ENCODE measurements at regions not wholly inside any gene's neighbourhood (a gene's known extent, or its start where the extent isn't known, plus 50 kb on each side); places are given as distances from the start of the nearest gene placed in this dataset.
"Not testable (repeated sequence)": the region's sequence is repeated elsewhere in the genome, so short reads cannot be mapped to it uniquely, and the experiment has no call there.

DNA sequence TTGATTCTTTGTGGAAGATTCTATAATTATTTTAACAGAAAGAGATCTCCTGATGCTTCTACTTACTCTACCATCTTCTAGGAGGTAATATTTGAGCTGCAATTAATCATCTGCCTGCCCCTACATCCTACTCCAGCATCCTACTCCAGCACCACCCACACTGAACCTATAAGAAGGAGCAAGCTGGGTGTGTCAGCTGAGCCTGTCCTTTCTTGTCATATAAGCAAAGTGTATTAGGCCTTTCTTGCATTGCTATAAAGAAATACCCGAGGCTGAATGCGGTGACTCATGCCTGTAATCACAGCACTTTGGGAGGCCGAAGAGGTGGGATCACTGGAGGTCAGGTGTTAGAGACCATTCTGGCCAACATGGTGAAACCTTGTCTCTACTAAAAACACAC, 84.2 kb upstream of the ARG1 start:
- intact Hi-C loops (cut with micrococcal nuclease): no loop called here
- H3K4me1 Mint-ChIP-seq (ENCODE audit: low read depth): no peaks in the 10 kb centered on the region
- no peaks in the 10 kb centered on the region for H3K9me3 Mint-ChIP-seq
- no peaks in the 10 kb centered on the region for H3K36me3 Mint-ChIP-seq (ENCODE audit: low read depth)
- no peaks in the 10 kb centered on the region for H3K27me3 Mint-ChIP-seq (ENCODE audit: low read depth)
- no peak overlapping the region for H3K27ac Mint-ChIP-seq
- DNase-seq (ENCODE audit: low spot score): no peak
- H3K4me3 Mint-ChIP-seq (ENCODE audit: low read depth): no peak overlapping the region

DNA sequence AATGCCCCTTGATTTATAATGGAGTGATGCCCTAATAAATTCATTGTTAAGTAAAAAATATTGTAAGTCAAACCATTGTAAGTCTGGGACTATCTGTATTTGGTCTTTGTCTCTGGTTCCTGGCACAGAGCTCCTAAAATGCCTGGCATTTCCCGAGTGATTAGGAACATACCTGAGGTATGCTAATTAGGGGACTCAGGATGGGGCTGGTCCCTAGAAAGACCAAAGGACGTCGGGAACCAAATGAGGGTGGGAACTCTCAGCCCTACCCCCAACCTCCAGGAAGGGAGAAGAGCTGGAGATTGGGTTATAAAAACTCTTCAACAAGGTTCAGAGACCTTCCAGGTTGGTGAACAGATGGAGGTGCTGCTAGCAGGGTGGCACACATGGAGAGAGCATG, 82.6 kb upstream of the ARG1 start:
- peaks cover under 1% of the 10 kb centered on the region for H3K27me3 Mint-ChIP-seq (ENCODE audit: low read depth)
- intact Hi-C loops (cut with micrococcal nuclease): no loop called here
- no peaks in the 10 kb centered on the region for H3K4me1 Mint-ChIP-seq (ENCODE audit: low read depth)
- no peak overlapping the region for H3K27ac Mint-ChIP-seq
- no peak for DNase-seq (ENCODE audit: low spot score)
- H3K36me3 Mint-ChIP-seq (ENCODE audit: low read depth): no peaks in the 10 kb centered on the region
- no peak overlapping the region for H3K4me3 Mint-ChIP-seq (ENCODE audit: low read depth)
- H3K9me3 Mint-ChIP-seq: no peaks in the 10 kb centered on the region

DNA sequence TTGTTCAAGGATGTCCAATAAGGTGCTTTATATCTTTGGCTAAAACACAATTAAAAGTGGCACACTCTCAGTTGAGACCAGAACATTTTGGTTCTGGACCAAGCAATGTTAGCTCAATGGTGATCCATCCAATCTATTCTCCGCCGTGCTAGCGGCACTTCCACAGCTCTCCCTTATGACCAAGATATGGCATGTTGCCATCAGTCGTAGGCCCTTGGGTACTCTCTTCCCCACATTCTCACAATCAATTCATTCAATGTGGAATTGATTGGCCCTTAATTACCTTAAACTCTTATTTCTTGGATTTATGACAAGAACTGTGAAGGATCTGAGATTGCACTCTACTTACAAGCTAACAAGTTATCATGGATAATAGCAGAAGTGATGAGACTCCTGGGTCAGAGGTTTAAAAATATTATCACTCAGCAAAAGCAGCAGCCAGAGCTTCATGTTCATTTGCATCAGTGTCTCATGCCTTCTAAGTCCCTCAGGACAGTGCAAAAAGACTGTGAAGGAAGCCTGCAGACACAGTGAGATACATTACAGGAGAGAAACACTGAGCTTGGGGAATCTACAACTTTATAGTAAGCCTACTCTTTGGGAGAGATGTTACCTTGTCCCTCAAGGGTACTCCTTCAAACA, 80.0 kb upstream of the ARG1 start:
- H3K27ac Mint-ChIP-seq: no peak overlapping the region
- intact Hi-C loops (cut with micrococcal nuclease): no loop called here
- no peaks in the 10 kb centered on the region for H3K36me3 Mint-ChIP-seq (ENCODE audit: low read depth)
- H3K4me3 Mint-ChIP-seq (ENCODE audit: low read depth): no peak overlapping the region
- H3K4me1 Mint-ChIP-seq (ENCODE audit: low read depth): no peaks in the 10 kb centered on the region
- peaks cover 2% of the 10 kb centered on the region for H3K27me3 Mint-ChIP-seq (ENCODE audit: low read depth)
- H3K9me3 Mint-ChIP-seq: no peaks in the 10 kb centered on the region
- DNase-seq (ENCODE audit: low spot score): no peak

DNA sequence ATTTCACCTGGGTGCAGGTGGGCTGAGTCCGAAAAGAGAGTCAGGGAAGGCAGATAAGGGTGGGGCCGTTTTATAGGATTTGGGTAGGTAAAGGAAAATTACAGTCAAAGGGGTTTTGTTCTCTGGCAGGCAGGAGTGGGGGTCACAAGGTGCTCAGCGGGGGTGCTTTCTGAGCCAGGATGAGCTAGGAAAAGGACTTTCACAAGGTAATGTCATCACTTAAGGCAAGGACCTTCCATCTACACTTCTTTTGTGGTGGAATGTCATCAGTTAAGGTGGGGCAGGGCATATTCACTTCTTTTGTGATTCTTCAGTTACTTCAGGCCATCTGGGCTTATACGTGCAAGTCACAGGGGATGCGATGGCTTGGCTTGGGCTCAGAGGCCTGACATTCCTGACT, 68.6 kb upstream of the ARG1 start:
- H3K27ac Mint-ChIP-seq; H3K9me3 Mint-ChIP-seq; H3K4me3 Mint-ChIP-seq (ENCODE audit: low read depth); H3K4me1 Mint-ChIP-seq (ENCODE audit: low read depth); H3K36me3 Mint-ChIP-seq (ENCODE audit: low read depth); DNase-seq (ENCODE audit: low spot score); H3K27me3 Mint-ChIP-seq (ENCODE audit: low read depth); intact Hi-C loops (cut with micrococcal nuclease): not testable (repeated sequence)

DNA sequence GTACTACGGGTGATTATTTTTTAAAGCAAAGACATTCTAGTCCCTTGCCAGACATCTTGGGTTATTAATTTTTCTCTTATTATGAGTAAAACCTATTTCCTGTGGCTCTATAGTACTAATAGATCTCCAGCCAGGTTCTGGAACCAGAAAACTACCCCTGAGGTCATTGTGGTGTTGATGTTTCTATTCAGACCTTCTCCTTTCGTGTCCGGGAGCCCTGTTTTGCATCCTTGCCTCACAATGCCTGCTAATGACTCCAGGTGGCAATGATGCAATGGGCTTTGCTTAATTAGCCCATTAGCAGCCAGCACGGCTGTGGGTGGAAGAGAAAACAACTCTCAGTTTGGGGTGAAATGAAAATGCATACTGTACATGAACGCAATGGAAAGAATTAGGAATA, 62.9 kb upstream of the ARG1 start:
- no peak overlapping the region for H3K27ac Mint-ChIP-seq
- H3K36me3 Mint-ChIP-seq (ENCODE audit: low read depth): no peaks in the 10 kb centered on the region

DNA sequence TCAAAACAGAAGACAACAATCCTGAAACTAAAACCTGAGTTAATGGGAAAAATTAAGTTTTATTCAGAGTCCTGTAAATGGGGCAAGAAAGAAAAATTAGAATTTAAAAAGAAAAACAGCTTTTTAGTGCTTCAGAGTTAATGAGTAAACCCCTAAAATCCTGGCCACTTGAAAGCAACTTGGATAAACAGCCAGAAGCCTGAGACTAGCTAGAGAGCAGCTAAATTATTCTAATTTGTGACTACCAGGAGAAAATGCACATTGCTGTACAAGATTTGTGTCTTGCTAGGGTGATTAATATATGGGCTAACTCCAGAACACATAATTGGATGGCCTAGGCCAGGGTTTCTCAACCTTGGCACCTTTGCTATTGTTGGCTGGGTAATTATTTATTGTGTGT, 62.4 kb upstream of the ARG1 start:
- H3K27ac Mint-ChIP-seq: no peak overlapping the region
- H3K27me3 Mint-ChIP-seq (ENCODE audit: low read depth): no peaks in the 10 kb centered on the region
- no peaks in the 10 kb centered on the region for H3K9me3 Mint-ChIP-seq
- no peak overlapping the region for H3K4me3 Mint-ChIP-seq (ENCODE audit: low read depth)
- H3K4me1 Mint-ChIP-seq (ENCODE audit: low read depth): no peaks in the 10 kb centered on the region
- no peaks in the 10 kb centered on the region for H3K36me3 Mint-ChIP-seq (ENCODE audit: low read depth)
- no peak for DNase-seq (ENCODE audit: low spot score)
- intact Hi-C loops (cut with micrococcal nuclease): no loop called here

More for the DNA sequence above, 62.9 kb upstream of the ARG1 start:
- intact Hi-C loops (cut with micrococcal nuclease): no loop called here
- no peak for DNase-seq (ENCODE audit: low spot score)
- no peaks in the 10 kb centered on the region for H3K9me3 Mint-ChIP-seq
- no peaks in the 10 kb centered on the region for H3K27me3 Mint-ChIP-seq (ENCODE audit: low read depth)
- no peaks in the 10 kb centered on the region for H3K4me1 Mint-ChIP-seq (ENCODE audit: low read depth)
- no peak overlapping the region for H3K4me3 Mint-ChIP-seq (ENCODE audit: low read depth)

DNA sequence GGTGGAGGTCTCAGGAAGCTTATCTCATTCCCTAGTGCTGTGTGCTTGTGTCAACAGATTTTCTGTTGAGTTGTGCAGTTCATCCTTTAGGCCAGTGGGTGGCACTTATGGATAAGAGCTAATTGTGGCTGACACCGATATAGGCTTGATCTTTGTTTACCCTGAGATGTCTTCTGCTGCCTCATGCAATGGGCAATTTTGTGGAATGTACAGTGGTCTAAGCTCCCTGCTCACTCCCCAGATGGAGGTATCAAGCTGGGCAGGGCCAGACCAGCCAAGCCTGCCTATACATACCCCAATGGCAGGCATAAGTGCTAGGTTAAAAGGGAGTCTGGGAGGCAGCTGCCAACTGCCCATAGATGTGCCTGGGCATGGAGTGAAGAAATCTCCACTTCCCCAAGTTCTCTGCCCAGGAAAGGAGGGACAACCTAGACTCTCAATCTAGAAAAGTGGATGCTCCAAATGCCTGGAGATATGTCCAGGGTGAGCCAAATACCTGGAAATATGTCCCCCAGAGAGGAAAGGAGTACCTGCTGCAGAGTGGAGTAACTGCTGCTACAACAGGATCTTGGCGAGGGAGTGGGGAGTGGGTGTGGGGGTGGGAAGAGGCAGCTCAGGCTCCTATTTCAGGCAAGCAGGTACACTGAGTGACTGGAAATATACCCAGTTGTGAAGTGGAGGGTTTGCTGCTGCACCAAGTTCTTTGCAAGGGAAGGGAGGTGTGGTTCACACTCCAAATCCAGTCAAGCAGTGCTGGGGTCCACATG, 53.2 kb upstream of the ARG1 start:
- Mint-ChIP-seq H3K9me3 (no peaks in the 10 kb centered on the region), H3K4me3 (ENCODE audit: low read depth) (no peak overlapping the region), H3K27me3 (ENCODE audit: low read depth) (peaks cover 20% of the 10 kb centered on the region), H3K27ac (no peak overlapping the region), H3K36me3 (ENCODE audit: low read depth) (no peaks in the 10 kb centered on the region), H3K4me1 (ENCODE audit: low read depth) (peaks cover 18% of the 10 kb centered on the region)
- intact Hi-C loops (cut with micrococcal nuclease): loop anchor here (1.0 kb wide), 1 partner anchor 14 kb away; no protein-coding TSS in a partner anchor
- DNase-seq (ENCODE audit: low spot score): no peak
